ENCODE measurements at regions not wholly inside any gene's neighbourhood (a gene's known extent, or its start where the extent isn't known, plus 50 kb on each side); places are given as distances from the start of the nearest gene placed in this dataset.

DNA sequence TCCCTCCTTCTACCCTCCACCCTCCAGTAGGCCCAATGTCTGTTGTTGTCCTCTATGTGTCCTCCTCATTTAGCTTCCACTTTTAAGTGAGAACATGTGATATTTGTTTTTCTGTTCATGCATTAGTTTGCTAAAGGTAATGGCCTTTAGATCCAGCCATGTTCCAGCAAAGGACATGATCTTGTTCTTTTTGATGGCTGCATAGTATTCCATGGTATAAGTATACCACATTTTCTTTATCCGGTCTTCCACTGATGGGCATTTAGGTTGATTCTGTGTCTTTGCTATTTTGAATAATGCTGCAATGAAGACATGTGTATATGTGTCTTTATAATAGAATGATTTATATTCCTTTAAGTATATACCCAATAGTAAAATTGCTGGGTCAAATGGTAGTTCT is 232.5 kb upstream of the PRR16 start:
- no peak for DNase-seq (ENCODE audit: low spot score)

DNA sequence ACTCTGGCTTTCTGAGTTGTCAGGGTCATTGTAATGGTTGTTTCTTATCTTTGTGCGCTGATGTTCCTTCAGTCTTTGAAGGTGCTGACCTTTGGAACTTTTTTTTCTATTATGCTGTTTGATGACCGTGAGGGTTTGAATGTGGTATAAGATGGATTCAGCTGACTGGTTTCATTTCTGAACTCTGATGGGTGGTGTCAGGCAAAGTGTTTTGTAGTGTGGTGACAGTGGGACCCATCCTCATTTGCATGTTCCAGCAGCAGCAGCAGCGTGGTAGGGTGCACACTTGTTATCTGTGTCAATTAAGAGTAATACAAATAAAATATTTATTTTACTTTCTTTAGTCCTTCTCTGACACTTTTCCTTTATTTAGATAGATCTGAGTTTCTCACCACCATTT is 227.7 kb upstream of the PRR16 start:
- no peak for DNase-seq (ENCODE audit: low spot score)

DNA sequence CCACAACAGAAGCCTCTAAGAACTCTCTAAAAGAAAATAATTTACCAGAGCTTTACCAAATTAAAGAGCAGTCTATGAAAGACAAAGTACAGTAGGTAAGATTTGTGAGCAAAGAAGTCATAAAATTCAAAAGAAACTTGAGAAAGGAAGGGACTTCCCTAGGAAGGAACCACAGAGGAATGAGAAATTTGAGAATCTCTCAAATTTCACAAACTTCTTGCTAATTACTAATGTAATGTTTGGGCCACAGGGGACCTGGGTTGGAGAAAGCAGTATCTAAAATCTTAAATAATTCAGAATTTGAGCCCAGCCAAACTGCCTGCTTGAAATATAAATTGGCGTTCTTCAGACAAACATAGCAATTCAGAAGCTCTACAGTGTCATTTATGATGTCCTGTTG is 225.0 kb upstream of the PRR16 start:
- no peak for DNase-seq (ENCODE audit: low spot score)

DNA sequence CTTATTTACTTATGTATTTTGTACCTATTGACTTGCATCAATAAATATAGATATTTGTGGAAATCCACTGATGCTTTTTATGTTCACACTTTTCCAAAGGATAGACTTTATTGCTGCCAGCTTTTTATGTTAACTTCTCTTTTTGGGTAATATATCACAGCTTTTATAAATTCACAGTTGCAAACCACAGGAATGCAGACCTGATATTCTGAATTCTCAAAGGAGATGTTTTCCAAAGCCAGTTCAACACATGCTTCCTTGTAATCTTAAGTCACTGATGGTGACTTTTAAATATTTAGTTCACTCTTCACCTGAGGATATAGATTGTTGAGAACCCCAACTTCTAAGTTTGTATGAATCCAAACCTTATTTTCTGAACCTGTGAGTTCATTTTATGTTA is 223.4 kb upstream of the PRR16 start:
- DNase-seq (ENCODE audit: low spot score): no peak

DNA sequence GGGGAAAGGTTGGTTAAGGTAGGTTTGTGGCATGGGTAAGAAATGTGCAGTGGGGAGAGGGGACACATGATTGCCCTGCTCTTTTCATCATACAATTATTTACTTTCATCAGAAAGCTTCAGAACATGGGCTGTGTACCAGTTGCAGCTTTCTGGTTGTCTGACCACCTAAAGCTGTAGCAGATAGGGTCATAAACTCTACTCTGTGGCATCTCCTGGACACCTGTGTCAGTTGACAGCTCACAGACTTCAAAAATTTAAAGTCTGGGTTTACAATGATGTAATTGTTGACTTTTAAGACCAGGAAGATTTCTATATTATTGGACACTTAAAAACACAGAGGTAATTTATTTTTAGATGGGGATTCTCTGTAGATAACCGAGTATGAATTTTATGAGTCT is 222.7 kb upstream of the PRR16 start:
- no peak for DNase-seq (ENCODE audit: low spot score)

DNA sequence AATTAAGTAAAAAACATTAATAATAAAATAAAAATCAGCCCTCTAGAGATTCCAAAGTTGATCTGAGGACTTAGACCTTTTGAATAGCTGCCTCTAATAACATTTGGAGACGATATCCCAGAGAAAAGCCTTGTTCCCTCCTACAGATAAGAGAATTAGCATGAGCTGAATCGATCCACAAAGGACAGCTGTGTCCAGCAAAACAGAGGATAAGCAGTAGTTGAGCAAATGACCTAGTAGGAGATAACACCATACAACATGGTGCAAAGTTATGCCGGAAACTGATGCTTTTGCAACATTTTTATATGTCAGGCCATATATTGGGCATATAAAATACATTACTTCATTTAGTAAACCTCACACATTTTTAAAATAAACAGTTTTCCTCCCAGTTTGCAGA is 212.2 kb upstream of the PRR16 start:
- no peak for DNase-seq (ENCODE audit: low spot score)

DNA sequence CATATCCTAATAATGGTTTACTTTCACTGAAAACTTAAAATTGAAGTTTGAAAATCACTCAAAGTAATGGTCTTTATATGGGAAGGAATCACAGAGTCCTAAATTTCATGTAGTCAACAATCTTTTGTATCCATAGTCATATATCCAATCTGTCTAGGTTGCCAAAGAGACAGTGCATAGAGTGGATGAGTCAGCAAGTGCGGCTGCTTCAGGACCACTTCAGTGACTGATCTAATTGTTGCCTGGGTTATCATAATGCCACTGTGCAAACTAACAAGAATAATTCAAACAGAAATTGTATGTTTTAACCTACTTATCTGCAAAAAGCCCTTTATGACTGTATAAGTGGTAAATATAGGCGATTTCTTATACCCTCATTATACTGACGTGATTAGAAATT is 211.3 kb upstream of the PRR16 start:
- no peak for DNase-seq (ENCODE audit: low spot score)

DNA sequence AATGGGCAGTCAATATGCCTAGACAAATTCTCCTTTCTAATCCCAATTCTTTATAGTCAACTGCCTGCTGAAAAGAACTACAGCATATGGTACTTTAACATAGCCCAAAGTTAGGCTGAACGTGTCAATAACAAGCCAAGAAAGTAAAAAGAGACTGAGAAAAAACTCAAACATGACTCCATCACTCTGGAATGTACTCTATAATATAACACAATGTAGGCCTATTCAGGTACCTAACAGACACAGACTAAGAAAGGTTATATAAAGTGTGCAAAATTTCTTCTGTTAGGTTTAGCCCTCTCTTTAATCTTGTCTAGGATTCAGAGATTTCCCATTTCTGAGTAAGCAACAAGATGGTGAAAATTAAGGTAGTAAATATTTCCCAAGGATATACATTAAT is 209.7 kb upstream of the PRR16 start:
- no peak for DNase-seq (ENCODE audit: low spot score)

DNA sequence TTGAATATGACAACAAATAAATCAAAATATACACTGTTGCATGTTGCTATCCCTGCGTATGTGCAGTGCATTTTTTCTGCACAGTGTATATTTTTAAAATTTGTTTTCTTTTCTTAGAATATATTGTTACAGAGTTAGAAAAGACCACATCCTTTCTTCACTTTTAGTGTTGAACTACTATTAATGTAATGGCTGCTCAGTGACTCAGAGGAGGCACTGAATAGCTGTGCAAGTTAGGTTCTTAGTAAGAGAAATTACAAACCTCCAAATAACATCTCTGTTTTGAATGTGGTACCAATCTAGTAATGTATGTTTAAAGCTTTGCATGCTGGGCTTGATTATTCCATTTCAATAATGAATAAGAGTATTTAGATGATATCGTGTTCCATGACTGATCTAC is 208.9 kb upstream of the PRR16 start:
- no peak for DNase-seq (ENCODE audit: low spot score)

DNA sequence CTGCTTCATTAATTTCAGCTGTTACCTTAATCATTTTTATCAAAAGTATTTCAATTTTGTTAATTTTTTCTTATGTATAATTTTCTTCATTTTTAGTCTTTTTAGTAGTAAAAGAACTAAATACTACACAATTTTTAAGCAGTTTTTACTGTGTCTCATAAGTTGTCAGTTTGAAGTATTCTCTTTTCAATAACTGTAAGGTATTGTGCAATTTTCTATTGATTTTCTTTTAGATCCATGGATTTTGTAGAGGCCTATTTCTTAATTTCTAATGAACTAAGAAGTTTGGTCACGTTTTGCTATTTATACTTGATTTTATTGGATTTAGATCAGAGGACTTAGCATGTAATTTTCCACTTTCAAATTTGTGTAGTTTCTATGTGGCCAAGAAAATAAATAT is 207.7 kb upstream of the PRR16 start:
- DNase-seq (ENCODE audit: low spot score): no peak

DNA sequence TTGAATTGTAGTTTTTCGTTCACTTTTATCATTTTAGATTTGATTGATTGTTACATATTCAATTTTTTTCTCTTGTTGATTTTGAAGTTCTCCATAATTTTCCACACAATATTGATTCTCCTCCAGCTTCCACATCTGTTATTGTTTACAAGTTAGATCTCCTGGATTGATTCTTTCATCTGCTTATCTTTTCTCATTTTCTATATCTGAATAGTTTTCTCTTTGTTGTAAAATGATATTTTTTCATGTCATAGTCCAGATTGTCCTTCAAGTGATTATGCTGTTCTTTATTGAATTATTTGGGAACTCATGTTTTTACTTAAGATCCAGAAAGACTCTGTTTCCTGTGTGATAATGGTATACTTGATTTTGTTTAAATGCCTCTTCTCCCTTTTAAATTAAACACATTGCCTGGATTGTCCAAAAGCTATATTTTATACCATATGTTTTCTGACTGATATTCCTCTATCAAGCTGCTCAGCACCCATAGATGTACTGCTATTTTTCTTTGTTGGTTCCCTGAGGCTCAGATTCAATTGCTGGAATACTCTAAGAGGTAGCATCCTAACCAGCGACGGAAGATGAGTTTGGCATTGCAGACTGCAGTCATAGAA is 206.6 kb upstream of the PRR16 start:
- no peak for DNase-seq (ENCODE audit: low spot score)

DNA sequence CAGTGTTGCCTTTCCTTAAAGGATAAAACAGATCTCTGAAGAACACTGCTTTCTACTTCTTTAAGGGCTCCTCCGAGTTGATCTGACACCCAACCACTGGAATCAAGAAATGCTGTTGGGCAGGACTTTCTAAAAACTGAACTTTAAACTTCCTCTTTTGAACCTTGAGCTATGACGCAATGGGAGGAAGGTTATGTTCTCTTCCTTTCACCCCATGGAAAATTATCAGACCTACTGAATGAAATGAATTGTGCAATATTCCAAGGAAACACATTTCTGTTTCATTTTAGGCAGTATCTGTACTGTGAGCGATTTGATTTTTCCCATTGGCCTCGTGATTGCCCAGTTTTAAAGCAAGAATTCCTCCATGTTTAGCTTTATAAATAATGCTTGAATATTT is 206.0 kb upstream of the PRR16 start:
- DNase-seq (ENCODE audit: low spot score): no peak

DNA sequence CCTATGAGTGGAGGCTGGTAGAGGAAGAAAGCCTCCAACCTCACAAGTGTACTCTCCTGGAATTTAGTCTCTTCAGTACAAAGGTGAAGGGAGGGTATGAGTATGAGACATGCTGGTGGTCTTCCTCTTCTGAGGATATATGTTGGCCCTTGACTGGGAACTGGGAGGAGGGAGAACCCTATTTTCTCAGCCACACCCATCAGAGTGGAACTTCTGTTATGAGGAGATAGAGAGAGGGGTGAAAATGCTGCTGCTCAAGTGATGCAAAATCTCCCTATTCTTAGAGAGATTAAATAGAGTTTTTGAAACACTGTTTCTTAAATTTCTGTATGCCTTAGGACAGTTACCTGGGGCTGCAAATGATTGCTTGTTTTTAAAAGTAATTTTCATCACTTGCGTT is 203.4 kb upstream of the PRR16 start:
- no peak for DNase-seq (ENCODE audit: low spot score)

DNA sequence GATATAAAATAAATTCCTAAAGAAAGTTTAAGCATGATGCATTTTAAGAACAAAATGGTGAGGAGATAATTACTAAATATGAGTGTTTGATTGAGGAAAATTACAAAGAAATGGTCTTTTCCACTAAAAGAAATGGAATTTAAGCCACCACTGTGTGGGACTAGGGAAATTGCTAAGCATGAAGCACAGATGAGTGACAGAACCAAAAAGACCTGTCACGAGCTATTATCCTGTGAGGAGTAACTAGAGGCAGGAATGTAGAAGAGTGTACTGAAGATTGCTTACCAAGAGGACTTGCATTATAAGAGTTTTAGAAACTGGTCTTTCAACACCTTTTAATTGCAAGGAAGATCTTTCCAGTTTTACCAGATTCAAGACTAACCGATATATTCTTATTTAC is 193.6 kb upstream of the PRR16 start:
- DNase-seq (ENCODE audit: low spot score): no peak

DNA sequence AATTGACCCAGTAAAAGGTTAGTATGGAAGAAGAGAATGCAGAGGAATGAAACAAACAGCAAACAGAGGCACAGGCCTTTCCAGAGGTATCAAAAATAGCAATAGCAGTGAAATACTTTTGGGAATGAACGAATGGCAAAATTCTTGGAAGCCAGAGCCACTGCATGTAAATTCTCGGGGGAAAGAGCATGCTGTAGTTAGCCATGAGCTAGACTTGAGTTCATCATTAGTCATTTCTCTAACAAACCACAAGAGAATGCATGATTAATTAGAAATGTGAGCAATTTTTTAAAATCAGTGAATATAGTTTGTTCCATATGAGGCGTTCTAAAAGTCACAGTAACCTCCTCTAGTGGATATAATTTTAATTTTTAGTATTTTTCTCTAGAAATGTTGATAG is 170.3 kb upstream of the PRR16 start:
- no peak for DNase-seq (ENCODE audit: low spot score)

DNA sequence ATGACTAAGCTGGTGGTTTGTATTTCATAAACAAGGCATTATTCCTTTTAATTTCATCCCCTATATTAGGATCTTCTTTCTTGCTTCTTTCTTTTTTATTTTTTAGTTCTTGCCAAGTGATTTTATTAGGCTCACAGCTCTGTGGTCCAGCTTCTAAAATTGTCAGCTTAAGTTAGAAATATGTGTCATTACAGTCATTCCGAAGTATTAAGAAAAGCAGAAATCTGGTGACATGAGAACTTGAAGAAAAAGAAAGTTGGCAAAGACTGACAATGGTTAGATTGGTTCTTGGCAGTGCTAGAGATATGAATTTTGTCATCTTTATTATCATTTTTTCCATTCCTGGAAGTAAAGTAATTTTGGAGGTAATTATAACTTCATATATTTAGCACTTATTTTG is 166.5 kb upstream of the PRR16 start:
- DNase-seq (ENCODE audit: low spot score): no peak

DNA sequence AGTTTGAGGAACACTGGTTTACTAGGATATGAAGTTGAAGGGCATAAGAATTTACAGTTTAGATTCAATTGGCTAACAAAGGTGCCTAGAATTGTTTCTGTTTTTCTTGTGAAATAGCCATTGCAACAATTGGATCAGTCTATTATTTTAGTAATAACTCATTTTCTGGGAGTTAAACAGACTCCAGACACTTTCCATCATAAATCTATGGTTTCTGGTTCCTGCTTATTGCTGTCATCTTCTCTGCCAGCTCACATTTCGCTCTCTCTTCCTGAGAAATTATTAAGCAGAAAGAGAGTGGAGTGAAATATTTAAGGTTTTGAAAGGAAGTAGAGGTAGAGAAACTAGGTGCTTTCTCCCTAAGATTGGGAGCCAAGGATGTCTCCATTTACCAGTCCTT is 165.1 kb upstream of the PRR16 start:
- DNase-seq (ENCODE audit: low spot score): no peak

DNA sequence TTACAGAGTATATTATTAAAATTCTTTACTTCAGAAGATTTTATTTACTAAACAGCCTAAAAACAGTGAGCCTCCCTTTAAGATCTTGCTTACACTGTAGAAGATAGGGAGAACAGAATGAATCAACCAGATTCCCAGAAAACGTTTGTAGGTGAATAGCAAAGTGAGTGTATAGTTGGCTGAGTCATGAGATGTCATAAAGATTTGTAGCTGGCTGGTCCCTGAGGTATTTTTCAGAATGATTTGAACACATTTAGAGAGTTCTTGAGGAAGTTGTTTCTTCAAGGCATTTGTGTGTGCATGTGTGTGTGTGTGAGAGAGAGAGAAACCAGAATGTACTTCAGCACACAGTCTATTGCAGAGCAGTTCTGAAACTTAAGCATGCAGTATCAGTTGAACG is 159.4 kb upstream of the PRR16 start:
- DNase-seq (ENCODE audit: low spot score): no peak

DNA sequence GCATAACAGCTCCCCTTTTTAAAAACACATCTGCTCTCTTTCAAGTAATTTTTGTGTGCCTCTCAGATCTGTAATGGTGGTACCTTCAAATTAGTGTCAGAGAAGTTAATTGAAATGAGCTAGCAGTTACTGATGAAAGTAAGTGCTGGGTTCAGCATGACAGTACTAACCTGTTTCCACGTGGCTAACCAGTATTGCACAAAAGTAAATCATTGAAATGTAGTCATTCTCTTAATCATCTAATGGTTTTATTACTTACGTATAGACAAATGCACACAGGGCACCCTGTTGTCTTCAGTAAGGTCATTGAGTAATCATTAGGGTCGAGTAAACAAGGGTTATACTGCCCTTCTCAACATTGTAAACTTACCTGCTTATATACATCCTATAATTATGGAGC is 157.8 kb upstream of the PRR16 start:
- no peak for DNase-seq (ENCODE audit: low spot score)

DNA sequence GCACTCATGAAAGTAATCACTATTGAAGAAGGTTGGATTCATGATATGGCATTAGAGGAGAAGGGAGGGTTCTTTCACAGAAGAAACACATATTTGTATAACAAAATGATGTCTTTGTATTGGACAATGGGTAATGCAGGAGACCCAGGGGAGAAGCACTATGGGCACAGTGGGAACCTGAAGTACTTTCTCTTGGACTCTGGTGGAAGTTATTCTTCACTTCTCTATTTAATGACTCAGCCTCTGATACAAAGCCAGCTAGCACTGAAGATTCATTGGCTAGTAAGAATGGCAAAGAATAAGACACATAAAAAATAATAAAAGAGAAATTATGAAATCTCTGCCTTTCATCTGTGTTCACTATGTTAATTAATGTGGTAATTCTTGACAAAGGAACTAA is 149.9 kb upstream of the PRR16 start:
- DNase-seq (ENCODE audit: low spot score): no peak

DNA sequence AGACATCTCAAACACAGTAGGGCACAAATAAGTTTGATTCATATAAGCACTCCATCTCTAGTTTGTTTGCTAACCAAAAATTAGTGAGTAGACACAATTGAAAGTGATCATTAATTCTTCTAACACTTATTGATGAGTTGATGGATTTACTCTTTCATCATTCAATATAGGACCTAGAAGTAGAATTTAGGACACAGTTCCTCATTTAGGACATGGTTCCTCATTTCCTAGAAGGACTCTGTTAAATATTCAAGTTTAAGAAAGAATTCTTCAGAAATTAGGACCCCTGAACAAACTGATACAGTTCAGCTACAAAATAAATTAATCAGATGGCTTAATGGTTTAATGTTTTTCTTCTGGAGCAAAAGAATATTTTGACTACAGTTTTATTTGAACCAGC is 143.5 kb upstream of the PRR16 start:
- DNase-seq (ENCODE audit: low spot score): no peak

DNA sequence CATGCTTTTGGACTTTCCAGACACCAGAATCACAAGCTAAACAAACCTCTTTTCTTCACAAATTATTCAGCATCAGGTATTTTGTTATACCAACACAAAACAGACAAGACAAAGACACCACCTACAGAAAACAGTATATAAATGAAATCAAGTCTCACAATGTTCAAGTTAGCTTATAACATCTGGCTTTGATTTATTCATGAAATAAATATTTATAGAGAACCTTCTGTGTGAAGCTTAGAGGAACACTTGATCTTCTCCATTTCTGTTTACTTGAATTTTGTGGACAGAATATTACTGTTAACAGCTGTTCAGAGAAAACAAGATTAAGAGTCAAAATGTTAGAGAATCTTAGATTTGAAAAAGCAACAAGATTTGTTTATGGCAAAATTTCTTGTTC is 137.4 kb upstream of the PRR16 start:
- DNase-seq (ENCODE audit: low spot score): no peak

DNA sequence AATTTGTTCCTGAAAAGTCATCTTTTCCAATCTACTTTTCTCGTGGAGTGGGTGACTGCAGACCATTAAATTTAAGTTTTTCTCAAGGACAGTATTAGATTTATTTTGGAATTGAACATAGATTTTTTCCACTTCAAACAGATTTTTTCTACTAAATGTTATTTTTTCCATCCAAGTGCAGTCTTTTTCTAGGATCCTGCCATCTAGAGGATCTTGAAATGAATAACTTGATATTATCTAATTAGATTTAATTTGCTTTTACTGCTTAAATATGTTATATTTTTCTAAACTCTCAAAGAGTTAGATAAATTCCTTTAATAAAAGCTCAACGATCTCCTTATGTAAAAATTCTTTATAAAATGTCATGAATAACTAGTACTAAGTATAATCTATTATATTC is 136.9 kb upstream of the PRR16 start:
- no peak for DNase-seq (ENCODE audit: low spot score)

DNA sequence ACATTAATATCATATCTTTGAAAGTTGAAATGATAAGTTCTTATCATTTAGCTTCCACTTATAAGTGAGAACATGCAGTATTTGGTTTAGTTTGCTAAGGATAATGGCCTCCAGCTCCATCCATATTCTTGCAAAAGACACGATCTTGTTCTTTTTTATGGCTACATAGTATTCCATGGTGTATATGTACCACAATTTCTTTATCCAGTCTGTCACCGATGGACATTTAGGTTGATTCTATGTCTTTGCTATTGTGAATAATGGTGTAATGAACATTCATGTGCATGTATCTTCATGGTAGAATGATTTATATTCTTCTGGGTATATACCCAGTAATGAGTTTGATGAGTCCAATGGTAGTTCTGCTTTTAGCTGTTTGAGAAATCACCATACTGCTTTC is 135.0 kb upstream of the PRR16 start:
- DNase-seq (ENCODE audit: low spot score): no peak

DNA sequence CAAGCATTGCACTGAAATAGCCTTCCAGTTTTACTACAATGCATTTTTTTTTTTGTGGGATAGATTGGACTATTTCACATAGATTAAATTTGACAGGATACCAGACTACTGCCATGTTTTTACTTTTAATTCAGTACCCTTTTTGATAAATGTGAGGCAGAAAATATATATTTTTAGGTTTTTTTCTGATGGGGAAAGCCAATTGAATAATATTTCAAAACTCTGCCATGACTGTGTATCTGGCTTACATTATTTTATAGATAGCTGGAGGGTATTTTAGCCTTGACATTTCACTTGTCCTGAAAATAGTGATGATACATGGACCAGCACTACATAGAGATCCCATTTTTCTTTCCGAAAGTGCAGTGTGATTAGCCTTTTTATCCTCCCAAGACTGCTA is 133.5 kb upstream of the PRR16 start:
- no peak for DNase-seq (ENCODE audit: low spot score)
